IMR-90 (cell line): ENCODE measurements at regions not wholly inside any gene's neighbourhood (a gene's known extent, or its start where the extent isn't known, plus 50 kb on each side); places are given as distances from the start of the nearest gene placed in this dataset.

Source experiments
- ATAC-seq: fragments of 200-7000 bp; cut with Tn5 transposase; 2 replicates; pipeline ENCODE4 v1.9.1; 2020; ENCODE audit warnings: low read depth, mild to moderate bottlenecking, moderate library complexity
- BruUV-seq: library from RNA; stranded (reverse); fragments of 400-500 nt; replicated peaks from 2 replicates; lab custom pipeline; 2021; lab: Mats Ljungman, UMichigan
- CTCF ChIA-PET: fragments of 300-600 bp; formaldehyde crosslinking; extraction: SDS; loops from one replicate; lab custom pipeline; 2021; ENCODE audit warnings: antibody characterized with exemption; lab: Yijun Ruan, JAX
- POLR2A ChIA-PET: fragments of 300-600 bp; sonication (Branson Sonifier 250); formaldehyde crosslinking; loops from one replicate; lab custom pipeline; 2022; ENCODE audit warnings: antibody characterized with exemption; ENCODE audit not compliant: unreplicated experiment; lab: Charles Lee
- DNase-seq: peaks from one replicate; pipeline ENCODE4 v3.0.0; 2013
- H2AFZ ChIP-seq: replicated peaks from 2 replicates; pipeline ENCODE3; 2013; ENCODE audit warnings: low read length, mild to moderate bottlenecking; ENCODE audit not compliant: poor library complexity
- H2AK5ac ChIP-seq: 2 replicates; pipeline ENCODE4 v1.6.1; 2013; ENCODE audit warnings: low read depth, low read length, inconsistent platforms
- H2AK9ac ChIP-seq: replicated peaks from 2 replicates; pipeline ENCODE3; 2013; ENCODE audit warnings: mild to moderate bottlenecking, low read depth, low read length, moderate library complexity; ENCODE audit not compliant: poor library complexity
- H2BK120ac ChIP-seq: 2 replicates; pipeline ENCODE4 v1.6.1; 2013; ENCODE audit warnings: low read depth, low read length, inconsistent platforms
- H2BK15ac ChIP-seq: 3 replicates; pipeline ENCODE4 v1.6.1; 2013; ENCODE audit warnings: low read depth, low read length, inconsistent platforms
- H2BK20ac ChIP-seq: 2 replicates; pipeline ENCODE4 v1.6.1; 2013; ENCODE audit warnings: low read depth, mild to moderate bottlenecking, inconsistent platforms, low read length, moderate library complexity
- H2BK5ac ChIP-seq: 2 replicates; pipeline ENCODE4 v1.6.1; 2013; ENCODE audit warnings: mild to moderate bottlenecking, low read depth, low read length, inconsistent platforms; ENCODE audit not compliant: poor library complexity, severe bottlenecking
- H3K14ac ChIP-seq: replicated peaks from 2 replicates; pipeline ENCODE4 v1.6.1; 2013; ENCODE audit warnings: low read depth, low read length, inconsistent platforms
- H3K18ac ChIP-seq: 2 replicates; pipeline ENCODE4 v1.6.1; 2013; ENCODE audit warnings: low read depth, low read length, control low read depth
- H3K23ac ChIP-seq: 2 replicates; pipeline ENCODE4 v1.6.1; 2013; ENCODE audit warnings: low read depth, low read length, inconsistent platforms
- H3K27ac ChIP-seq: 2 replicates; pipeline ENCODE4 v1.5.1; 2013; ENCODE audit warnings: mild to moderate bottlenecking, control low read depth, low read length; ENCODE audit not compliant: insufficient read depth
- H3K27me3 ChIP-seq: 2 replicates; pipeline ENCODE4 v1.6.1; 2013; ENCODE audit warnings: low read length; ENCODE audit not compliant: control insufficient read depth, insufficient read depth
- H3K36me3 ChIP-seq: 2 replicates; pipeline ENCODE4 v1.6.1; 2013; ENCODE audit warnings: low read length, mixed read lengths; ENCODE audit not compliant: control insufficient read depth, insufficient read depth
- H3K4ac ChIP-seq: 2 replicates; pipeline ENCODE4 v1.6.1; 2013; ENCODE audit warnings: low read depth, low read length, inconsistent platforms
- H3K4me1 ChIP-seq: 2 replicates; pipeline ENCODE4 v1.6.1; 2013; ENCODE audit warnings: low read length, mixed read lengths; ENCODE audit not compliant: control insufficient read depth, insufficient read depth
- H3K4me2 ChIP-seq: 2 replicates; pipeline ENCODE4 v1.6.1; 2013; ENCODE audit warnings: low read depth, mild to moderate bottlenecking, control low read depth, low read length, moderate library complexity
- H3K4me3 ChIP-seq: 2 replicates; pipeline ENCODE4 v1.5.1; 2013; ENCODE audit warnings: low read depth, mild to moderate bottlenecking, control low read depth, low read length, moderate library complexity; ENCODE audit not compliant: insufficient read depth
- H3K56ac ChIP-seq: 2 replicates; pipeline ENCODE4 v1.6.1; 2013; ENCODE audit warnings: low read length, inconsistent platforms; ENCODE audit not compliant: insufficient read depth; ENCODE audit errors: extremely low read depth
- H3K79me1 ChIP-seq, 2 experiments: 2 replicates each; pipeline ENCODE4 v1.6.1; 2013; ENCODE audit warnings: low read length in 2 of 2, inconsistent platforms in 1 of 2, low read depth in 1 of 2
- H3K9ac ChIP-seq: 2 replicates; pipeline ENCODE4 v1.6.1; 2013; ENCODE audit warnings: low read depth, low read length, control low read depth
- H3K9me1 ChIP-seq: 2 replicates; pipeline ENCODE4 v1.6.1; 2013; ENCODE audit warnings: low read length, inconsistent platforms; ENCODE audit not compliant: insufficient read depth
- H3K9me3 ChIP-seq: 2 replicates; pipeline ENCODE4 v1.6.1; 2013; ENCODE audit warnings: low read length; ENCODE audit not compliant: control insufficient read depth, insufficient read depth
- H4K20me1 ChIP-seq: 2 replicates; pipeline ENCODE4 v1.6.1; 2013; ENCODE audit warnings: low read length, inconsistent platforms; ENCODE audit not compliant: insufficient read depth
- H4K5ac ChIP-seq: 2 replicates; pipeline ENCODE4 v1.6.1; 2013; ENCODE audit warnings: mild to moderate bottlenecking, low read depth, low read length, control low read depth
- H4K8ac ChIP-seq, 2 experiments: 2 replicates each; pipeline ENCODE4 v1.6.1; 2013; ENCODE audit warnings: low read depth in 2 of 2, low read length in 2 of 2, control low read depth in 1 of 2, inconsistent platforms in 1 of 2
- H4K91ac ChIP-seq: 2 replicates; pipeline ENCODE4 v1.6.1; 2013; ENCODE audit warnings: low read depth, low read length, inconsistent platforms; ENCODE audit not compliant: insufficient read depth
- BHLHE40 ChIP-seq: fragments of 150-350 bp; IDR thresholded peaks from 2 replicates; pipeline ENCODE4 v1.6.1; 2016; ENCODE audit warnings: mild to moderate bottlenecking, low read depth, low read length
- CEBPB ChIP-seq: IDR thresholded peaks from 2 replicates; pipeline ENCODE4 v1.6.1; 2012; ENCODE audit warnings: low read depth, low read length, improper control_type of control experiment
- CHD1 ChIP-seq: IDR thresholded peaks from 2 replicates; pipeline ENCODE4 v1.6.1; 2012; ENCODE audit warnings: low read depth, low read length, improper control_type of control experiment
- CTCF ChIP-seq: conservative IDR thresholded peaks from 2 replicates; pipeline ENCODE4 v1.5.1; 2012; ENCODE audit warnings: mild to moderate bottlenecking, low read depth, low read length, improper control_type of control experiment
- FOS ChIP-seq: fragments of 150-350 bp; IDR thresholded peaks from 2 replicates; pipeline ENCODE4 v1.6.1; 2016; ENCODE audit warnings: low read depth, low read length
- MAFK ChIP-seq: IDR thresholded peaks from 2 replicates; pipeline ENCODE4 v1.6.1; 2012; ENCODE audit warnings: low read depth, low read length, improper control_type of control experiment
- MAZ ChIP-seq: IDR thresholded peaks from 2 replicates; pipeline ENCODE4 v1.6.1; 2012; ENCODE audit warnings: low read depth, mild to moderate bottlenecking, low read length, improper control_type of control experiment, moderate library complexity, borderline replicate concordance
- MXI1 ChIP-seq: IDR thresholded peaks from 2 replicates; pipeline ENCODE4 v1.6.1; 2012; ENCODE audit warnings: low read depth, mild to moderate bottlenecking, low read length, moderate library complexity, borderline replicate concordance
- NFE2L2 ChIP-seq: fragments of 150-350 bp; IDR thresholded peaks from 2 replicates; pipeline ENCODE4 v1.6.1; 2016; ENCODE audit warnings: low read depth, mild to moderate bottlenecking, low read length
- POLR2A ChIP-seq: IDR thresholded peaks from 2 replicates; pipeline ENCODE4 v1.6.1; 2012; ENCODE audit warnings: mild to moderate bottlenecking, low read depth, low read length
- RAD21 ChIP-seq: IDR thresholded peaks from 2 replicates; pipeline ENCODE4 v1.6.1; 2012; ENCODE audit warnings: low read length, improper control_type of control experiment
- RCOR1 ChIP-seq: IDR thresholded peaks from 2 replicates; pipeline ENCODE4 v1.6.1; 2012; ENCODE audit warnings: mild to moderate bottlenecking, low read length, improper control_type of control experiment; ENCODE audit not compliant: insufficient replicate concordance
- RFX5 ChIP-seq: IDR thresholded peaks from 2 replicates; pipeline ENCODE4 v1.8.0; 2012; ENCODE audit warnings: low read depth, mild to moderate bottlenecking, low read length, moderate library complexity
- SMC3 ChIP-seq: fragments of 150-350 bp; IDR thresholded peaks from 2 replicates; pipeline ENCODE4 v1.6.1; 2016; ENCODE audit warnings: low read depth, mild to moderate bottlenecking, antibody characterized with exemption, low read length, moderate library complexity
- USF2 ChIP-seq: fragments of 150-350 bp; IDR thresholded peaks from 2 replicates; pipeline ENCODE4 v1.6.1; 2017; ENCODE audit warnings: mild to moderate bottlenecking, antibody characterized with exemption, low read length, low read depth
- WGBS, 2 experiments: methylation state at CpG; one replicate each; pipeline versions ENCODE4 v1.1.5 to v1.1.7; 2013; ENCODE audit warnings: missing lambda C conversion rate in 2 of 2; ENCODE audit not compliant: insufficient read length in 1 of 2; ENCODE audit errors: extremely low coverage in 2 of 2; 5-methylcytosine and 5-hydroxymethylcytosine counted together
- dilution Hi-C: fragments of 300-500 bp; cut with HindIII; formaldehyde crosslinking; loops from one replicate; pipeline ENCODE4 v1.14.3; 2018; ENCODE audit warnings: low sequenced_read_pairs; ENCODE audit not compliant: unreplicated experiment
- in situ Hi-C: fragments of 300-500 bp; cut with MboI; formaldehyde crosslinking; loops from 3 replicates; pipeline ENCODE4 v1.14.3; 2019; ENCODE audit warnings: low sequenced_read_pairs, inconsistent platforms, mixed read lengths
- intact Hi-C: fragments of 100-400 bp; cut with micrococcal nuclease; formaldehyde crosslinking; loops from 2 replicates; pipeline ENCODE4 v1.10.0; 2022
- TF ChIP-seq, protein P1 (sequence below): fragments of 150-350 bp; IDR thresholded peaks from 2 replicates; pipeline ENCODE4 v1.6.1; 2016; ENCODE audit warnings: low read depth, mild to moderate bottlenecking, low read length, moderate library complexity, borderline replicate concordance

DNA sequence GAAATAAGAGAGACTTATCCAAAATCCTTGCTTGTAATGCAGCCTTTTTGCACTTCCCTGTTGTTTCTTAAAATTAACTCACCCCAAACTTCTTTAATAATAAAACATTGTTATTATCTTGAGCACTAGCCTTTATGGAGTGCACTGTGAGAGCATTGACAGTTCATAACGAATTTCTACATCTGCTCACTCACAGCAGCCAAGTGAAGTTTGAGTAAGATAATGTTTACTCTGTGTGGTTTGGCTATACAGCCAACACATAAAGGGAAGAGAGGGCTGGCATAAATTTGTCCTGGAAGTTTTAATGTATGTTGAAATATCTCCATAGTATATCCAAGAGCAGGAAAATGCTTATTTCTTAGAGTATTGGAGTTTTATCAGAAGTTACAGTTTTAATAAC, 227.9 kb downstream of the FRK start:
- Histone ChIP-seq H2AK5ac (no peak overlapping the region), H2BK120ac (no peak overlapping the region), H3K14ac (no peak overlapping the region), H3K4me1 (no peaks in the 10 kb centered on the region), H2BK5ac (no peak overlapping the region), H3K18ac (no peak overlapping the region), H2BK15ac (no peak overlapping the region), H3K23ac (no peak overlapping the region), H3K56ac (no peak overlapping the region), H2BK20ac (no peak overlapping the region), H4K8ac (no peak overlapping the region), H3K36me3 (no peaks in the 10 kb centered on the region), H4K91ac (no peak overlapping the region), H2AFZ (no peak overlapping the region), H3K4me3 (no peak overlapping the region), H3K9ac (no peak overlapping the region), H3K9me1 (no peaks in the 10 kb centered on the region), H3K4ac (no peak overlapping the region), H2AK9ac (no peak overlapping the region), H3K79me1 (no peaks in the 10 kb centered on the region), H3K27me3 (no peaks in the 10 kb centered on the region), H4K20me1 (no peaks in the 10 kb centered on the region), H4K5ac (no peak overlapping the region), H3K27ac (no peak overlapping the region), H3K4me2 (no peak overlapping the region), H3K9me3 (no peaks in the 10 kb centered on the region)
- POLR2A ChIA-PET, result no interaction called here
- TF ChIP-seq FOS (no peak), CTCF (no peak), POLR2A (no peak), MAFK (no peak), RFX5 (no peak), CHD1 (no peak), CEBPB (no peak), MAZ (no peak), RAD21 (no peak), SMC3 (no peak), MXI1 (no peak), USF2 (no peak), RCOR1 (no peak), NFE2L2 (no peak), BHLHE40 (no peak)
- TF ChIP-seq, protein P1, sequence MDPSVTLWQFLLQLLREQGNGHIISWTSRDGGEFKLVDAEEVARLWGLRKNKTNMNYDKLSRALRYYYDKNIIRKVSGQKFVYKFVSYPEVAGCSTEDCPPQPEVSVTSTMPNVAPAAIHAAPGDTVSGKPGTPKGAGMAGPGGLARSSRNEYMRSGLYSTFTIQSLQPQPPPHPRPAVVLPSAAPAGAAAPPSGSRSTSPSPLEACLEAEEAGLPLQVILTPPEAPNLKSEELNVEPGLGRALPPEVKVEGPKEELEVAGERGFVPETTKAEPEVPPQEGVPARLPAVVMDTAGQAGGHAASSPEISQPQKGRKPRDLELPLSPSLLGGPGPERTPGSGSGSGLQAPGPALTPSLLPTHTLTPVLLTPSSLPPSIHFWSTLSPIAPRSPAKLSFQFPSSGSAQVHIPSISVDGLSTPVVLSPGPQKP, result no peak
- ATAC-seq (no peak), DNase-seq (no peak)
- CTCF ChIA-PET, result no interaction called here
- WGBS, 2 experiments, result no CpG with 5 or more reads among the region's 1 CpG
- BruUV-seq, result no TSS peak
- dilution Hi-C loops (no loop called here), in situ Hi-C loops (no loop called here), intact Hi-C loops (no loop called here)
